Midbrain (tissue), 1 donor: ENCODE measurements at regions not wholly inside any gene's neighbourhood (a gene's known extent, or its start where the extent isn't known, plus 50 kb on each side); places are given as distances from the start of the nearest gene placed in this dataset.
"Not testable (repeated sequence)": the region's sequence is repeated elsewhere in the genome, so short reads cannot be mapped to it uniquely, and the experiment has no call there.

Experiments used
- DNase-seq: peaks from one replicate; lab custom pipeline; 2025; lab: John Stamatoyannopoulos, UW

DNA sequence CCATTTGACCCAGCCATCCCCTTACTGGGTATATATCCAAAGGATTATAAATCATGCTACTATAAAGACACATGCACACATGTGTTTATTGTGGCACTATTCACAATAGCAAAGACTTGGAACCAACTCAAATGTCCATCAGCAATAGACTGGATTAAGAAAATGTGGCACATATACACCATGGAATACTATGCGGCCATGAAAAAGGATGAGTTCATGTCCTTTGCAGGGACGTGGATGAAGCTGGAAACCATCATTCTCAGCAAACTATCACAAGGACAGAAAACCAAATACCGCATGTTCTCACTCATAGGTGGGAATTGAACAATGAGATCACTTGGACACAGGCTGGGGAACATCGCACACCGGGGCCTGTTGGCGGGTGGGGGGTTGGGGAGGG lies 913.4 kb upstream of the DIAPH2 start:
- not testable (repeated sequence) for DNase-seq

DNA sequence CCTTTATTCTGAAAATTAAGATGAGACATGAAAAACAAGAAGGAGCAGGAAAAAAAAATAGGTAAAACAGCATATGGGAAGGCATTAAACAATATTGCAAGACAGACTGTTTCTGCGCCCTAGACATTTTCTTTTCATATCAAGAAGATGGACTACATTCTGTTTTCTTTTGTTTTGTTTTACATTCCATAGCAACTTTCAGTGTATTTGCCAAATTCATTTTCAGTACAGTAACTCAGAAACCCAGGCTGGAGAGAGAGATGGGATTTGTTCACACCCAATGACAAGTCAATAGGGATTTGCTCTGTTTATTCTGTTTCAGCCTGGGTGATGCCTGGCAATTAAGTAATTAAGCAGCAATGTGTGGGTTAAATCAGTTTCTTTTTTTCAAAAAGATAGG lies 892.8 kb upstream of the DIAPH2 start:
- DNase-seq, result no peak

DNA sequence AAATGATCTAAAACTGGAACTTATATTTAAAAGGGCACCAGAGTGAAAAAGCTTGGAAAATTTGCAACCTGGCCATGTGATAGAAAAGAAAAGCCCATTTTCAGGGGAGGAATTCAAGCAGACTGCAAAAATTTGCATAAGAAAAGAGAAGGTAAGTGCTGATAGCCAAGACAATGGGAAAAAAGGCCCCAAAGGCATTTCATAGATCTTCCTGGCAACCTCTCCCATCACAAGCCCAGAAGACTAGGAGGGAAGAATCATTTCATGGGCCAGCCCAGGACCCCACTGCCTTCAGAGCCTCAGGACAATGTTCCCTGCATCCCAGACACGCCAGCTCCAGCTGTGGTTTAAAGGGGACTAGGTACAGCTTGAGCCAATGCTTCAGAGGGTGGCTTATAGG lies 887.3 kb upstream of the DIAPH2 start:
- DNase-seq, result no peak

DNA sequence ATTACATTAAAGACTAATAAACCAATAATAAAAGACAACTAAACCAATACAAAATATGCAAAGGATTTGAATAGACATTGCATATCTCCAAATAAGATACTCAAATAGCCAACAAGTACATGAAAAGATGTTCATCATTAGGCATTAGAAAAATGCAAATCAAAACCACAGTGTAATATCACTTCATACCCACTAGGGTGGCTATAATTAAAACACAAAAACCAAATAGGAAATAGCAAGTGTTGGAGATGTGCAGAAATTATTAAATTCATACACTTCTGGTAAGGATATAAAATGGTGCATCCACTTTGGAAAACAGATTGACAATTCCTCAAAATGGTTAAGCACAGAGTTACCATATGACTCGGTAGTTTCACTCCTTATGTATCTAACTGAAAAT lies 860.8 kb upstream of the DIAPH2 start:
- no peak for DNase-seq

DNA sequence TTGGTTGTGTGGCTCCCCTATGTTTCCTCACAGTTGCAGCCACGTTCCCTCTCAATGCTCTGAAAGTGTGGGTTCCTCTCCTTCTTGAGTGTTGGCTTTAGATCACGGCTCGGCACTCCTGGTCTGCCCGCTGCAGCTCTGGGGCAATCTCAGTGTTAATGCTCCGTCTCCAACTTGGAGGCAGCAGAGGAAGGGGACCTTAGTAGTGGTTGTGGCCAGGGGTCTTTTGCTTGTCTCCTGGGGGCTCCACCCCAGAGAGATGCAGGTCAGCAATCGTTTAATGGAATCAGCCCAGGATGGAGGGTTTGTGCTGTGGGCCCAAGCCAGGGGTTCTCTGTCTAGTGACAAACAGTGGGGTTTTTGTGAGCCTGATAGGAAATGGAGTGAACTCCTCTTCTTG lies 849.4 kb upstream of the DIAPH2 start:
- no peak for DNase-seq

DNA sequence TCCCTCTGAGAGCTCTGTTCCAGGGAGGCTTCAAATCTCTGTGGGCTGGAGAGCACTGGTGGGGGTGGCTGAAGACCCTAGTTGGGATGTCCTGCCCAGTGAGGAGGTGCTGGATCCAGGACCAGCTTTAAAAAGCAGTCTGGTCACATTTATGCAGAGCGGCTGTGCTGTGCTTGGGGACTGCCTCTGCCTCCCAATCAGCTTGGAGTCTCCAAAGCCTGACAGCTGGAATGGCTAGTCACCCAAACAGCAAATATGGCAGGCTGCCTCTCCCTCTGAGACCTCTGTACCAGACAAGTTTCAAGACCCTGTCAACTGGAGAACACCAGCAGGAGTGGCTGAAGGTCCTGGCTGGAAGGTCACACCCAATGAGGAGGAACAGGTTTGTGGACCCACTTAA lies 848.1 kb upstream of the DIAPH2 start:
- DNase-seq, result no peak

DNA sequence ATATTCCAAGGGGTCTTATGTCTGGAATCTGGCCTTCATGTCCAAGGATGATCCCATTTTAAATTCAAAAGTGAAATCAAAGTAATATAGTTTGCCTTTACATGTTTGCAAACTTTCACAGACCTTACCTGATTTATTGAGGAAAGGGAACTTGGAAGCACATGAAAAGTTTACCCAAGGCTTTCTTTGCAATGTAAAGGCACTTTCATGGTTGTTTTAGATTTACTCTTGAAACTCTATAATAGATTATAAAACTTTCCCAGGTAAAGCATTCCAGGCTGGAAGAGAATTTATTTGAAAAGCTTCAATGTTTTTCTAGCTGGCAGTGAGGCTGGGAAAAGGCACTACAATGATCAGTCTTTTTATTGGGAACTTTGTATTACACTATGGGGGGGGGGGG lies 842.8 kb upstream of the DIAPH2 start:
- no peak for DNase-seq

DNA sequence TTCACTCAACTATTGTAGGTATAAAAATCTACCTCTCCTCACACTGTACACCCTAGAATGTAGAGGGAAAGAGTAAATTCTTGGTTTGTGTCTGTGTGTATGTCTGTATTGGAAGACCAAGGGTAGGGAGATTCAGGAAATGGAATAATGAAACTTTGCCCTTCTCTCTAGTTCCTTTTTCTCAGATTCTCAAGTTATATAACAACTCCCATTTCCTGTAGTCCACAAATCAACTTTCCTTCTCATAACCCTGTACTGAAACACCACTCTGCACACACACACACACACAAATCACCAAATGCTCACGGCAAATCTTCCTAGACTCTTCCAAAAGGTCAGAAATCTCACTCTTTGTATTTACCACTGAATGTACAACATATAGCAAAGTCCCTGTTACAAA lies 824.5 kb upstream of the DIAPH2 start:
- DNase-seq, result no peak

DNA sequence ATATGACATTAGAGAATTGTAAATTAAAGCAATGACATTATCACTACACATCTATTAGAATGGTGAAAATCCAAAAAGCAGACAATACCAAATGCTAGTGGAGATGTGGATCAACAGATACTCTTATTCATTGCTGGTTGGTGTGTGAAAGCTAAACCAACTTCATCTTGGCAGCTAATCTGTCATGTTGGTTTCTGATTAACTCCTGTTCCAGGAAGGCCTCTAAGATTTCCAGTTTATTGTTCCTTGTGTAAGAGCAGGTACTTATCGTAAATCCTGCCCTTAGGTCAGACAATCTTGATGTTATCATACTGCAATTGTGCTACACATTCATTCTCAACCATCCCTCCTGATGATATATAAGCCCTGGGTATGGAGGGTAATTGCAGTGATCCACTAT lies 809.0 kb upstream of the DIAPH2 start:
- DNase-seq, result no peak

DNA sequence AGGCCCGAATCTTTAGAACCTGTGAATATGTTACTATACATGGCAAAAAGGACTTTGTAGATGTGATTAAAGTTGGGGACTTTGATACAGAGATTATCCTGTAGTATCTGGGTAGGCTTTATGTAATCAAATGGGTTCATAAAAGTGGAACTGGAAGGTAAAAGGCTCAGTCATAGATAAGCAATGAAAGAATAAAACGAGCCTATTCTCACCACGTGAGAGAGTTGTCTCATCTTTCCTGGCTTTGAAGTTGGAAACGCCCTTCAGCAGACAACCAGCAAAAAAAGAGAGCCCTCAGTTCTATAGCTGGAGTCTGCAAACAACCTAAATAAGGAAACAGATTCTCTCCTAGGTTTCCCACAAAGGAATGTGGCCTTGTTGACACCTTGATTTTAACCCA lies 805.8 kb upstream of the DIAPH2 start:
- no peak for DNase-seq

DNA sequence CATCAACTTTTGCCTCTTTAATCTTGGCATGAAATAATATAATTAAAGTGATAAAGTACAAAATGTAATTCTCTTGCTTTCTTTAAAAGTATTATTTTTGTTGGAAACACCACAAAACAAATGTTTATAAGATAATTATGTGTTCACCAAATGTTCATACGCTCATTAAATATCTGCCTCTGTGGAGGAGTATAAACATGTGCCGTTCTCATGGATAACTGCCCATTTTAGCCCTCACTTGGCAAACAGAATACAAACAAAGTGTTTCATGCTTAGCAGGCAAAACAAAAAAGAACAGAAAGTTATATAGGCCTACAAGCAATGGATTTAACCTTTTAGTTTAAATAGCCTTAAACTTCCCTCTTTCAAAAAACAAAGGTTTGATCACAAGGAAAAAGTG lies 800.5 kb upstream of the DIAPH2 start:
- DNase-seq, result no peak

DNA sequence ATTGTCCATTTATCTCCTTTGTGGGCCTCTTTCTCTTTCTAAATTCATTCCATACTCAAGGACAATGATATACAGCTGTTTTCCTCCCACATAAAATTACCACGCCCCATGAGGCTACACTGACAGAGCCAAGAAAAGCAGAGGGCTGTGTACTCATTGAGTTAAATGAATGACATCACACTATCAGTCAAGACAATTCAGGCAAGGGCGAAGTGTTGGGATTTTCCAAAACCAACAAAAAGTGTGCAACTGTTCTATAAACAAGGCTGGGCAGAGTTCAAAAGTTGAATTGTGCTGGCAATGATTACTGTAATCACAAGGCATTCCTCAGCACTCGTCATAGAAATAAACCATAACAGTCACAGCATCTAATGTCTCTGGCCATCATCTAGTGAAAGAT lies 799.6 kb upstream of the DIAPH2 start:
- DNase-seq, result no peak

DNA sequence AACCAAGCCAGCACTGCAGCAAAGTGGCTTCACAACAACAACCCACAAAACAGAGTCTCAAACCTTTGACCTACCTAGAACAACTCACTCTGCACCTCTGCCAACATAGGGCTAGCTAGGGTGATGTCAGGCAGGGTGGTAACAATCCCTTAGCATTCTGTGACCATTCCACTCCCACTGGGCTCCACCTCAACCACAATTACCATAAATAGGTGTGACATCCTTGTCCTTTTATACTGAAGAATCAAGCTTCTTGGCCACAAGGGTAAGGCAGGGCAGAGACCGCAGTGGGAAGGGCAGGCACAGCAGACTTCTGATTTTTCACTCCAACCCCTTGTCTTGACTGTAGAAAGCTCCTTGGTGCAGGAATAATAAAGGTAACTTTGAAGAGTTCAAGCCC lies 795.4 kb upstream of the DIAPH2 start:
- no peak for DNase-seq

DNA sequence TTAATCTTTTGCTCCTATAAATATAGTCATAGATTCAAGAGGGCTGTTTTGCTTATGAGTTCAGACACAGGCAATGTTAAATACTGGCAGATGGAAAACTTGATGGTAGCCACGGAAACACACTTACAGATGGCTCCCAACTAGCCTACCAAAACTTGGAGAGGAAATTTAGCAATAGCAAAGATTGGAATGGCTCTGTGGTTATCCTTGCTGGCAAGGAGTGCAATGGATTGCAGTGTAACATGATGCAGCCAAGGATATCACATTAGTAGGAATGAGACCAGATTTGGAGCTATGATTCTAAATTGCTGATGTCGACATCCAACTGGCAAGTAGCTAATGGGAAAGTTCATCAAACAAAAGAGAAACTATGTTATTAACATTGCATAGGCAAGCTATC lies 791.0 kb upstream of the DIAPH2 start:
- DNase-seq, result no peak

DNA sequence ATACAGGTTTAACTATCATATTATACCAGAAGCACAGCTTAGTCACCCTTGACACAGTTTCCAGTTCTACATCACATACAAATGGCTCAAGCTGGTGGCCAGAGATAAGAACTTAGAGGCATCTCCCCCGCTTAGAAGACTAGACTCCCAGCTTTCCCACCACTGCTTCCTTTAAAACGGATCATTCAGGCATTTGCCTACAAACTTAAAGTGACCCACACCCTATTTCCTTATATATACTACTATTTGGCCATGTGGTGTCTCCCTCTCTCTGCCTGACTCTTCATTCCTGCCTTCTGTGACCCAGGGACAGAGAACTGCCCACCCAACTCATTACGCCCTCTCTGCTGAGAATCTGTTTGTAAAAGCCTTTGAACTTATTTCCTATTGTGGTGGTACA lies 781.2 kb upstream of the DIAPH2 start:
- DNase-seq, result no peak

DNA sequence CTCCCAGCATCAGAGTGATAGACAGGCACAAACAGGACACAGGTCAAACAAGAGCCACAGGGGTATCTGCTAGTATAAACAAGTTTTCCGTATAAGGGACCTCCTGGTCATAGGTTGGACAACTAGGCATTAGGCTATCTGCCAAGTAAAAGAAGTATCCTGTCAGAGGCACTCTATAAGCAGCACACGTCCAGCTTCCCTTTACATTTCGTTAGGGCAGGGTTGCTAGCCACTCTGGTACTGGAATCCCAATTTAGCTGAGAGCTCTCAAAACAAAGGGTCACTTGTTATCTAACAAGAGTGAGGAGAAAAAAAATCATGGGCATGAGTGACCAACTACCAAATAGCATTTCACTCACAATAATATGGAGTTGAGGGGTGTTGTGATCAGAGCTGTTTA lies 780.7 kb upstream of the DIAPH2 start:
- no peak for DNase-seq

DNA sequence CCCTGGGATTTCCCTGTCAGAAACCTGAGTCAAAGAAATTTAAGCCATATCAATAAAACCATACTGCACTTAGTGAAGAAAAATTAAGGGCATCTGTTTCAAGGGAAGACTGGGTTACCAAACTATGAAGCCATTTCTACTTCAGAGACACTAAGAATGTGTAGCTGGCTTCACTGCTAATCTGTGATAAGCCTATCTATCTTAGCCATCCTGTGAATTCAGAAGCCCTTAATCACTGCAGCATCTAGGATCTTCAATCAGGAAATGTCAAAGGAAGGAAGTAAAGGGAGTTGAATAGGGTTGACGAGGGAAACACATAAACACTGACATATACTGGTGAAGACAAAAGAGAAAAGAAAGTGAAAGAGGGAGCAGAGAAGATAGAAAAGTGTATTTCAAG lies 777.6 kb upstream of the DIAPH2 start:
- DNase-seq, result no peak

DNA sequence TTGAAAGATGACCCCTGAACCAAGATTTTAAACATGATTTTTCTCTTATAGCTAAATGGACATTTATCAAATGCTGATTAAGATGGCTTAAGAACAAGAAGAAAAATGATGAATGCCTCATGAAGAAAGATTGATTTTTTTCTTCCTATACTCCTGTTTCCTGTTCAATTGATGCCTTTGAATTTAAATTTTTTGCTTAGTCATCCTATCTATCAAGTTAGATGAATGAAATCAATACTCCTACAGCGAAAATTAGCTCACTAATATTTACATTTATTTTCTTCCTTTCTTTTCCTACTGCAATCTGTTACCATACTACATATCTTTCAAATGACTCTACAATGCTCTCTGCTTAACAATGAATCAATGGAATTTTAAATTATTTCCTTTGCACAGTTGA lies 773.6 kb upstream of the DIAPH2 start:
- DNase-seq, result no peak

DNA sequence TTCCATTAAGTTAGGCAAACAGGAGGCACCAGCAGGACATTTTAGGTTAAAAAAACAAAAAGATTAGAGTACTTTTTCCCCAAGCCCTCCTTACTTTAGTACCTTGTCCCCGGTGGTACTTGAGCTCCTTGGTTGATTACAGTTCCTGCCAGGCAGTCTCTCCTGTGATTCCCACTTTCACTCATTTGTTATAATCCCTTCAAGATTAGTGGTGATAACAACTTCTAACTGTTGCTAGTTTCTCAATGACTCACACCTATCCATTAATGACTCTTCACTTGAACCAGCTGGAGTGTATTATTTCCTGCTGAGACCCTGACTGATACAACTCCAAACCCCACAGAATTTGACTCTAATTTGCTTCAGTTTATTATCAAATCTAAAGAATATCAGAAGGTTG lies 765.0 kb upstream of the DIAPH2 start:
- no peak for DNase-seq

DNA sequence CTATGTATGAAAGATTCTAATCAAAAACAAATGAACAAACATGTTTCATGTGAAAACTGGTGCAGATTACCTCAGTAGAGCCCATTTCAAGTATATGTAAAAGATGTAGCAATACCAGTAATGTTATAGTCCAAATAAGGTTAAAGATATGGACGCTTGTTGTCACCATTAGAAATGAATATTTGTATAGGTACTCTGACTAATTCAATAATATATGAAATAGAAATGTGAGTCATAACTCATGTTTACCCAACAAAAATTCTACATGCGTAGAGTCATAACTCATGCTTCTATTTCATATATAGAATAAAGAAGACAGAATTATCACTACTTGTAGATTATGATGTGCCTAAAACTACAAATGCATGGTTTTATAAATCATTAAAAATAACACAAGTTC lies 739.1 kb upstream of the DIAPH2 start:
- DNase-seq, result no peak

DNA sequence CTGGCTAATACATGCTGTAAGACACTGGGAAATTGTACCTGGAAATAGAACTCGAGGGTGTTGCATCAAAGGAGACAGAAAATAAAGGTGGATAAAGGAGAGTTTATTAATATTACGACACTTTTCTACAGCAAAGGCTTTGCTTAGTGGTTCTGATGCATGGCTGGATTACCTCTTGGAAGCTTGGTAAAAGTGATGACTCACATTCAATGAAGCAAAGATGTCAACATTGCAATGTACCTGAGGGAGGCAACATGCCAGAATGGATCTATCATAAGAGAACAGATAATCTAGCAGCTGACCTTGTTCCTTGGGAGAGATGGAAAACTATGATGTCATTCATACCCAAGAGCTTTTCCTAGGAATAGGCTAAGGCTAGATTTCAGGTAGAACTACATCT lies 735.1 kb upstream of the DIAPH2 start:
- no peak for DNase-seq

DNA sequence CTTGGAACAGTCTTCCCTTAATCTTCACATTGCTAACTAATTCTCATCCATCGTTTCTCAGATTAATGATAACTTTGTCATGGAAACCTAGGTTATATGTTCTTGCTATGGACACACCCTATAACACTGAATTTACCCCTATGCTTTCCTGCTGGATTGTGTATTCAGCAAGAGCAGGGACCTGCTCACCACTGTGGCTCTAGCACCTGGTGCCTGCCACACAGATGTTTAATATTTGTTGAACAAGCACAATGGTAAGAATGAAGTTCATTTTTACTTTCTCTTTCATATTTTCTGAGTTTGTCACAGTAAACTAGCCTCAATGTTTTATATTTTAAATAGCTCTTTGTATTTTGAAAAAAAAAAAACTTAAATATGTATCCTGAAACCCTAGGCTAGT lies 734.0 kb upstream of the DIAPH2 start:
- DNase-seq, result no peak

DNA sequence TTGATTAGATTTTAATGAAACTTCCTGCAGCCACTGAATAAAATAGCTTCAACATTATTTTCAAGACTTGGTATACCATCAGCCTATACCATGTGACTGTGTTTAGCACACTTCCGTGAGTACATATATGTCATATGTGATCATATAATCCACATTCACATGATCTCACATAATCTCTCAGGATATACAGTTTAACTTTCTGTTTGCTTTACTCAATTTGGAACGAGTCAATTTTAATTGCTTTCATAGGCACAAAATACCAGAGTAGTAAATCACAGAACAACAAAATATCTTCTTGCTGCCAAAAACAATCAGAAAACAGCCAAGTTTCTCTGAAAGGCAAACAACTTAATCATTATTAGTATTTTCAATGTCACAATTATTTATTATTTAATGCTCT lies 731.1 kb upstream of the DIAPH2 start:
- DNase-seq, result no peak

DNA sequence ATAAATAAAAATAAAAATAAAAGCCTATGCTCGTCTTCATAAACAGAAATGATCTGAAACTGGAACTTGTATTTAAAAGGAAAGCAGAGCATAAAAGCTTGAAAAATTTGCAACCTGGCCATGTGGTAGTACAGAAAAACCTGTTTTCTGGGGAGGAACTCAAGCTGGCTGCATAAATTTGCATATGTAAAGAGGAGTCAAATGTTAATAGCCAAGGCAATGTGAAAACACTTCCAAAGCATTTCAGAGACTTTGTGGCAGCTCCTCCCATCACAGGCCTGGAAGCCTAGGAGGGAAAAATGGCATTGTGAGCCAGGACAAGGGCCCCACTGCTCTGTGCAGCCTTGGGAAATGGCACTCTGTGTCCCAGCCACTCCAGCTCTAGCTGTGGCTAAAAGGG lies 727.9 kb upstream of the DIAPH2 start:
- DNase-seq, result no peak

DNA sequence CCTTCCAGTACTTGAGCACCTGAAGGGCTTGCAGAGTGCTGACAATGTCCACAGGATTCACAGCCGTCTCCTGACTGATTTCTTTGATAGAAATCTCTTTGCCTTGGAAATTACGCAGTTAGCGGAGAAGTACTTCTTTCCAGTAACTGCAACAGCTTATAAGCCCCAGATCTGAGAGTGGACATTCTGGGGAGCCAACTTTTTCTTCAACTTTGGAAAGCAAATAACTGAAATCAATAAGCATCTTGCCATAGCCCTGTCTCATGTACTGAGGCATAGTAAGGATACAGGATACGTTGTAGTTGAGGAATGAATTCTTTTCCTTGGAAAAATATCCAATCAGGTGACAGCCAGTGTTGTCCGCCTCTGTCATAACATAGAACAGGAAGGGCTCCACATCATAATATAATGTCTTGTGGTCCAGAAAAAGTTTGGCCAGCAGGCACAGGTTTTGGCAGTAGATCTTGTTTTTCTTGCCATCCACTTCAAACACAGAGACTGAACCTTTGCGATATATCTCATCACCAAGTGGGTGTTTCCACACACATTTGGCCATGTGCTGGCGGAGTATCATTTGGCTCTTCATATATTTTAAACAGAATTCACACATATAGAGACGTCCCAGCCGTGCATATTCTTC lies 711.1 kb upstream of the DIAPH2 start:
- not testable (repeated sequence) for DNase-seq
